ENCODE measurements at regions not wholly inside any gene's neighbourhood (a gene's known extent, or its start where the extent isn't known, plus 50 kb on each side); places are given as distances from the start of the nearest gene placed in this dataset.

DNA sequence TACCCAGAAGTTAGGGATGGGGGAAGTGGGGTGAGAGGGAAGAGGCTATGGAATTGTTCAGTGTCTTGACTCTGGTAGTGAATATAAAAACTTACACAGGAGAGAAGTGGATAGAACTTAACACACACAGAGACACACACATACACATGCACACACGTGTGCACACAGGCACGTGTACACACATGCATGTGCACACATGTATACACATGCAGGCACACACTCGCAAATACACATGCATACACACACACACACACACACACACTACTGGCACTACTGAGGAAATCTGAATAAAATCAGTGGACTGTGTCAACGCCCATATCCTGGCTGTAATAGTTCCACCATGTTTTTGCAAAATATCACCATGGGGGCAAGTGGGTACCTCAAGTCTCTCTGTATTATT is 107.9 kb downstream of the IRS2 start:
- no peaks in the 10 kb centered on the region for H3K36me3 ChIP-seq (ENCODE audit: control insufficient read depth in 1 of 2, insufficient read depth in 2 of 2, low read length in 2 of 2)
- H3K9ac ChIP-seq (ENCODE audit: low read length): no peak overlapping the region
- intact Hi-C loops (cut with micrococcal nuclease): no loop called here
- ChIA-PET RAD21 (ENCODE audit: low non-redundant PET in 1 of 2, low total read pairs in 2 of 2, uncharacterized antibody in 2 of 2, unreplicated experiment in 2 of 2) (no interaction called here), CTCF (no interaction called here), POLR2A (no interaction called here)
- BruUV-seq (replicated peaks): no TSS peak
- no peaks in the 10 kb centered on the region for H3K79me2 ChIP-seq (ENCODE audit: insufficient read depth, low read length)
- no peaks in the 10 kb centered on the region for H3K9me2 ChIP-seq (ENCODE audit: insufficient read depth)
- no peaks in the 10 kb centered on the region for H4K20me1 ChIP-seq (ENCODE audit: insufficient read depth)
- no peak overlapping the region for H3K27ac ChIP-seq (ENCODE audit: low read depth, low read length)
- H3K27me3 ChIP-seq (ENCODE audit: insufficient read depth, low read length): no peaks in the 10 kb centered on the region
- H3K4me2 ChIP-seq (ENCODE audit: low read length): no peak overlapping the region
- H3K4me3 ChIP-seq (replicated peaks in 1 of 2; ENCODE audit: low read depth in 1 of 2, low read length in 2 of 2): no peak overlapping the region
- no peaks in the 10 kb centered on the region for H3K4me1 ChIP-seq (ENCODE audit: control insufficient read depth in 1 of 2, insufficient read depth in 2 of 2, low read length in 2 of 2)
- no peaks in the 10 kb centered on the region for H3K9me3 ChIP-seq (ENCODE audit: control insufficient read depth in 1 of 2, insufficient read depth in 1 of 2, low read depth in 1 of 2, low read length in 2 of 2)
- ATAC-seq: no peak
- no peak for TF ChIP-seq JUND (IDR thresholded peaks at IDR 0.05)
- TF ChIP-seq CEBPB (IDR thresholded peaks at IDR 0.05; ENCODE audit: low read depth): no peak
- no peak for TF ChIP-seq YY1 (IDR thresholded peaks at IDR 0.05; ENCODE audit: extremely low read depth, insufficient replicate concordance, low read depth, low read length)
- no peak for TF ChIP-seq ZNF274 (IDR thresholded peaks at IDR 0.05; ENCODE audit: low read depth, low read length)
- no peak for TF ChIP-seq POLR2A (IDR thresholded peaks at IDR 0.05; ENCODE audit: borderline replicate concordance, extremely low read depth, insufficient read depth, insufficient read length)
- no peak for TF ChIP-seq ELF1 (IDR thresholded peaks at IDR 0.05; ENCODE audit: borderline replicate concordance, low read depth)
- no peak for TF ChIP-seq EZH2 (IDR thresholded peaks at IDR 0.05)
- no peak for TF ChIP-seq ATF3 (IDR thresholded peaks at IDR 0.05)
- DNase-seq (ENCODE audit: low read depth, low spot score): no peak
- H2AFZ ChIP-seq (ENCODE audit: low read depth, low read length, poor library complexity, severe bottlenecking): no peak overlapping the region

DNA sequence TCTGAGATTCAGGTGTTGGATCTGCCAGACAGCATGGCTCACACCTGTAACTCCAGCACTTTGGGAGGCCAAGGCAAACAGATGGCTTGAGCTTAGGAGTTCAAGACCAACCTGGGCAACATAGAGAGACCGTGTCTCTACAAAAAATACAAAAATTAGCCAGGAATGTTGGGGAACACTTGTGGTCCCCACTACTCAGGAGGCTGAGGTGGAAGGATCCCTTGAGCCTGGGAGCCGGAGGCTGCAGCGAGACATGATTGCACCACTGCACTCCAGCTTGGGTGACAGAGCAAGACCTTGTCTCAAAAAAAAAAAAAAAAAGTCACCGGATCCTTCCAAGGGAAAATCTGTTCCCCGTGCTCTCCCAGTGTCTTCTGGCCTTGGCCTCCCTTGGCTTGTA is 109.2 kb downstream of the IRS2 start:
- Histone ChIP-seq H3K9me3 (ENCODE audit: control insufficient read depth in 1 of 2, insufficient read depth in 1 of 2, low read depth in 1 of 2, low read length in 2 of 2) (no peaks in the 10 kb centered on the region), H3K9ac (ENCODE audit: low read length) (no peak overlapping the region), H3K79me2 (ENCODE audit: insufficient read depth, low read length) (no peaks in the 10 kb centered on the region), H3K27me3 (ENCODE audit: insufficient read depth, low read length) (no peaks in the 10 kb centered on the region), H3K9me2 (ENCODE audit: insufficient read depth) (no peaks in the 10 kb centered on the region), H3K4me3 (replicated peaks in 1 of 2; ENCODE audit: low read depth in 1 of 2, low read length in 2 of 2) (no peak overlapping the region), H3K27ac (ENCODE audit: low read depth, low read length) (no peak overlapping the region), H4K20me1 (ENCODE audit: insufficient read depth) (no peaks in the 10 kb centered on the region), H3K36me3 (ENCODE audit: control insufficient read depth in 1 of 2, insufficient read depth in 2 of 2, low read length in 2 of 2) (no peaks in the 10 kb centered on the region), H3K4me1 (ENCODE audit: control insufficient read depth in 1 of 2, insufficient read depth in 2 of 2, low read length in 2 of 2) (no peaks in the 10 kb centered on the region), H3K4me2 (ENCODE audit: low read length) (no peak overlapping the region), H2AFZ (ENCODE audit: low read depth, low read length, poor library complexity, severe bottlenecking) (no peak overlapping the region)
- intact Hi-C loops (cut with micrococcal nuclease): no loop called here
- ATAC-seq (no peak), DNase-seq (ENCODE audit: low read depth, low spot score) (no peak)
- ChIA-PET CTCF (no interaction called here), POLR2A (no interaction called here), RAD21 (ENCODE audit: low non-redundant PET in 1 of 2, low total read pairs in 2 of 2, uncharacterized antibody in 2 of 2, unreplicated experiment in 2 of 2) (no interaction called here)
- TF ChIP-seq RAD21 (IDR thresholded peaks at IDR 0.05; ENCODE audit: low read depth): no peak
- no TSS peak for BruUV-seq (replicated peaks)

Data from HCT116 (cell line).